Stimulated activated naive CD8-positive, alpha-beta T cell treated with anti-CD3 and anti-CD28 coated beads, Interleukin-15, amount 100 ng/mL, for 72 hours (primary cell): ENCODE measurements at regions not wholly inside any gene's neighbourhood (a gene's known extent, or its start where the extent isn't known, plus 50 kb on each side); places are given as distances from the start of the nearest gene placed in this dataset.

Experiments used
- ATAC-seq: fragments of 150-1000 bp; cut with Tn5 transposase; 2 replicates; pipeline ENCODE4 v1.10.0; 2021; ENCODE audit warnings: mild to moderate bottlenecking, moderate library complexity
- DNase-seq, 2 donors: peaks; one replicate each; pipeline ENCODE4 v3.0.0; 2021 to 2022
- H3K27ac Mint-ChIP-seq, 2 donors: one replicate each; pipeline ENCODE4 v1.8.0; 2022; ENCODE audit warnings: mild to moderate bottlenecking in 2 of 2, mixed read lengths in 2 of 2, moderate library complexity in 2 of 2
- H3K27me3 Mint-ChIP-seq: one replicate; pipeline ENCODE4 v1.8.0; 2022; ENCODE audit warnings: mixed read lengths
- H3K4me1 Mint-ChIP-seq: one replicate; pipeline ENCODE4 v1.8.0; 2022; ENCODE audit warnings: mild to moderate bottlenecking, mixed read lengths
- H3K4me3 Mint-ChIP-seq, 2 donors: one replicate each; pipeline ENCODE4 v1.8.0; 2022; ENCODE audit warnings: mild to moderate bottlenecking in 2 of 2, mixed read lengths in 2 of 2, moderate library complexity in 1 of 2
- H3K9me3 Mint-ChIP-seq, 2 donors: one replicate each; pipeline ENCODE4 v1.8.0; 2022; ENCODE audit warnings: mixed read lengths in 2 of 2

DNA sequence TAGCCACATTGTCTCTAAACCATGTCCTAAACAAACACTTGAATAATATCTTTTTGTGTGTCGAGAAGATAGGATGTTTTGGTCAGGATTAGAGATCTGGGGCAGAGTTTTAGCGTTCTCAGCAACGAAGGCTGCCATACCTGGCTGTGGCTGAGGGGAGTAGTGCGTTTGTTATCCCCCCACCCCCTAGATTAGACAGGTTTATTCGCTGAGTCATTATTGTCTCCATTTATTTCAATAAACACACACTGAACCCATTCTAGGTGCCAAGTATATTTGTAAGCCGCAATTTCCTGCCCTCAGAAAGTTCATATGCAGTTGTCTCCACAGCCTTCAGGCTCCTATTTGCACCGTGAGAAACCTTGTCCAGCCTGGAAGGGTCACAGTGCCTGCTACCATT, 1684.8 kb upstream of the TENM3 start:
- H3K4me1 Mint-ChIP-seq = no peaks in the 10 kb centered on the region
- peaks cover 0 to 7% of the 10 kb centered on the region in 2 donors for H3K9me3 Mint-ChIP-seq
- no peak overlapping the region for H3K27ac Mint-ChIP-seq
- no peak for ATAC-seq
- no peak for DNase-seq
- H3K4me3 Mint-ChIP-seq = no peak overlapping the region
- H3K27me3 Mint-ChIP-seq = no peaks in the 10 kb centered on the region

DNA sequence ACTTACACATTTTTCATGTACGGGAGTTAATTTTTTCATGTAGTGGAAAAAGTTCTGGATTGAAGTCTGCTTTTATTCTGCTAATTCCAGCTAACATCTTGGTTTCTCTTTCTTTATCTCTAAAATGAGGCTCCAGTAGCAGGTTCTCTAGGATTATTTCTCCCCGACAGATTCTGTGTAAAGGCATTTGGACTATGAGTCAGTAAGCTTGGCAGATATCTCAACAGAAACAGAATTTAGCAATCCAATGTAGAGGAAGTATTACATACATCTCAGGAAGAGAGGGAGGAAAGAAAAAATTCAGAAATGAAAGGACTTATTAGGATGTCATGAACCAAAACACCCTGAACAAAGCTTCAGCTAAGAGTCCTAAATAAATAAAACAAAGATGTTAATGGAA, 1682.3 kb upstream of the TENM3 start:
- Mint-ChIP-seq H3K27me3 (no peaks in the 10 kb centered on the region), H3K4me3 (no peak overlapping the region), H3K27ac (no peak overlapping the region), H3K4me1 (no peaks in the 10 kb centered on the region), H3K9me3 (peaks cover 0 to 6% of the 10 kb centered on the region in 2 donors)
- ATAC-seq (no peak), DNase-seq (no peak)

DNA sequence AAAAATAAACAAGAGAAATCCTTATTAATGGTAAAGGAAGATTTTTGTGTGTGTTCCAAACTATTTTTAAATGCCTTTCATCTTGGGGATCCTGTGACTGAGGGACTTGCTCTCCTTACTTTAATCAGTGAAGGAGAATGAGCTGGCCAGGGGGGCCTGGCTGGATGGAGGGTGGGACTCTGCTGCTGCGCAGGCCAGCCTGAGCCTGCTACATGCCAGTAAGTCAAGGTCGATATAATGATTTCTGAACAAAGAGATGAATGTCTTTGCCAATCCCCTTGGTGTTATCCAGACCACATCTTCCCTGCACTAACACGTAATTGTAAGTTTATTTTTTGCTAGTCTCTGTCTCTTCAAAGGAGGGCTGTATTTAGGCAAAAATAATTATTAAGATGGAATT, 1679.2 kb upstream of the TENM3 start:
- ATAC-seq = no peak

DNA sequence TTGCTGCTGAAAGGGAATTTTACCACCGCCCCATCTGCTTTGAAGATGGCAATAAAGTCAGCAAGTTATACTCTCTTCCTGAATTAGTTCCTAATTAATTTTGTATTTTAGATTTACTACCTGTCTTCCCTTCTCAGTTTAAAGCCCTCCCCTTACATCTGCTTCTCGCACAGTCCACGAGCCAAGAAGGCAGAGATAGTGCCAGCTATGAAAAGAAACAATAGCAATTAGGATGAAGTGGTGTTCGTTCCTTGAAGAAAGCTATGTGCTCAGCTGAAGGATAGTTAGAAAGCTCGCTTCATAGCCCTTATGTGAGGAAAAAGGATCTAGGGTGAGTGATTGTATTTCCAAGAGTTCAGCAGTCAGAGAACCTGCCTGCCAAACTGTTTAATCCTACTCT, 1678.8 kb upstream of the TENM3 start:
- no peak overlapping the region for H3K27ac Mint-ChIP-seq

More for the DNA sequence above, 1679.2 kb upstream of the TENM3 start:
- Mint-ChIP-seq H3K4me3 (no peak overlapping the region), H3K9me3 (peaks cover 5 to 22% of the 10 kb centered on the region in 2 donors), H3K27ac (no peak overlapping the region), H3K27me3 (no peaks in the 10 kb centered on the region), H3K4me1 (no peaks in the 10 kb centered on the region)
- no peak for DNase-seq

DNA sequence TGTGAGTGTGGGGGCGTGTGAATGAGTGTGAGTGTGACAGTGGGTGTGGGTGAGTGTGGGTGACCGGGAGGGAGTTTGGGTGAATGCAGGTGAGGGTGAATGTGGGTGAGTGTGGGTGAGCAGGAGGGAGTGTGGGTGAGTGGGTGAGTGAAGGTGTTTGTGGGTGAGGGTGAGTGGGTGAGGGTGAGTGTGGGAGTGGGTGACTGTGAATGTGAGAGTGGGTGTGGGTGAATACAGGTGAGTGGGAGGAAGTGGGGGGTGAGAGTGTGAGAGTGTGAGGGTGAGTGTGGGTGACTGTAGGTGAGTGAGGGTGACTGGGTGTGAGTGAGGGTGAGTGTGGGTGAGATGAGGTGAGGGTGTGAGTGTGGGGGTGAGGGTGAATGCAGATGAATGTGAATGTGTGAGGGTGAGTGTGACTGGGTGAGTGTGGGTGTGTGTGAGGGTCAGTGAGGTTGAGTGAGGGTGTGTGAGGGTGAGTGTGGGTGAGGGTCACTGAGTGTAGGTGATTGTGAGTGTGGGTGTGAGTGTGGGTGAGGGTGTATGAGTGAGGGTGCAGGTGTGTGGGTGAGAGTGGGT, 1677.3 kb upstream of the TENM3 start:
- peak; percentile 46 for ATAC-seq
- no peak for DNase-seq
- no peaks in the 10 kb centered on the region for H3K4me1 Mint-ChIP-seq
- H3K4me3 Mint-ChIP-seq = no peak overlapping the region
- no peaks in the 10 kb centered on the region for H3K27me3 Mint-ChIP-seq
- H3K27ac Mint-ChIP-seq = no peak overlapping the region
- peaks cover 8 to 22% of the 10 kb centered on the region in 2 donors for H3K9me3 Mint-ChIP-seq

More for the DNA sequence above, 1678.8 kb upstream of the TENM3 start:
- Mint-ChIP-seq H3K4me3 (no peak overlapping the region), H3K4me1 (no peaks in the 10 kb centered on the region), H3K9me3 (peaks cover 5 to 22% of the 10 kb centered on the region in 2 donors), H3K27me3 (no peaks in the 10 kb centered on the region)
- ATAC-seq = no peak
- no peak for DNase-seq

DNA sequence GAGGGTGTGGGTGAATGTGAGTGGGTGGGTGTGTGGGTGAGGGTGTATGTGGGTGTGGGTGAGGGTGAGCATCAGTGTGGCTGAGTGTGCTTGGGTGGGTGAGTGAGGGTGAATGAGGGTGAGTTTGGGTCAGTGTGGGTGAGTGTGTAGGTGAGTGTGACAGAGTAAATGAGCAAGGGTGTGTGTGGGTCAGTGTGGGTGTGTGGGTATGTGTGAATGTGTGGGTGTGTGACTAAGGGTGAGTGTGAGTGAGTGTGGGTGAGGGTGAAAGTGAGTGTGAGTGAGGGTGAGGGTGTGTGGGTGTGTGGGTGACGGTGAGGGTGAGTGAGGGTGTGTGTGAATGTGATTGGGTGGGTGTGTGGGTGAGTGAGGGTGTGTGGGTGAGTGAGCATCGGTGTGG, 1676.7 kb upstream of the TENM3 start:
- DNase-seq = no peak
- no peak overlapping the region for H3K27ac Mint-ChIP-seq
- no peak overlapping the region for H3K4me3 Mint-ChIP-seq
- H3K27me3 Mint-ChIP-seq = no peaks in the 10 kb centered on the region
- H3K9me3 Mint-ChIP-seq = peaks cover 10 to 22% of the 10 kb centered on the region in 2 donors
- no peaks in the 10 kb centered on the region for H3K4me1 Mint-ChIP-seq
- ATAC-seq = no peak

DNA sequence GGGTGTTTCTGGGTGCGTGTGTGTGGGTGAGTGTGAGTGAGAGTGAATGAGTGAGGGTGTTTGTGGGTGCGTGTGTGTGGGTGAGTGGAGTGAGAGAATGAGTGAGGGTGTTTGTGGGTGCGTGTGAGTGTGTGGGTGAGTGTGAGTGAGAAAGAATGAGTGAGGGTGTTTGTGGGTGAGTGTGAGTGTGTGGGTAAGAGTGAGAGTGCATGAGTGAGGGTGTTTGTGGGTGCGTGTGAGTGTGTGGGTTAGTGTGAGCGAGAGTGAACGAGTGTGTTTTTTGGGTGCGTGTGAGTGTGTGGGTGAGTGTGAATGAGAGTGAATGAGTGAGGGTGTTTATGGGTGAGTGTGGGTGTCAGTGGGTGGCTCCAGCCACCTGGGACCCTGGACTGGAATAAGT, 1676.1 kb upstream of the TENM3 start:
- Mint-ChIP-seq H3K4me1 (no peaks in the 10 kb centered on the region), H3K27ac (no peak overlapping the region), H3K9me3 (peaks cover 10 to 22% of the 10 kb centered on the region in 2 donors), H3K27me3 (no peaks in the 10 kb centered on the region), H3K4me3 (no peak overlapping the region)
- no peak for DNase-seq
- ATAC-seq = no peak

DNA sequence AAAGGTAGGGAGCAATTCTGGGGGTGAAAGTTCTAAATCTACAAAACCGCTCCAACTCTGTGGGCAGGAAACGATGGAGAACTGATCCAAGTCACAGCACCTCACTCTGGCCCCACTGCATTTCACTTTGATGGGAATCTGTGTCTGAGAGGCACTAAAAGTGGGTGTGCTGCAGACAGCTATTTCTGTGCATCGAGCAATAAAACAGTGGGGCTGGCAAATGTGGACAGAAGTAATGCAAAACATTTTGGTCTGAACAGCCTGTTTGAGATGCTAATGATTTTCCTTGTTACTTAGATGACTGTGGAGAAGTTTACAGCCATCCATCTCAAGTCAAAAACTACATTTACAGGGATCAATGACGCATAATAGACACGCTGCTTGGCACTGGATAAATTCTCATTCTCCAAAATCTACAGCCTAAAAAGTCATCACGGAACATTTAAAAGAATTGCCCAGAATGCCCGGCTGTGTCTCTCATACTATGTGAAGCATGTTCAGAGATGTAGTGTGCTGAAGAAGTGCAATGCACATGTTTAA, 1671.6 kb upstream of the TENM3 start:
- Mint-ChIP-seq H3K4me1 (no peaks in the 10 kb centered on the region), H3K9me3 (peaks cover 9 to 10% of the 10 kb centered on the region in 2 donors), H3K27ac (no peak overlapping the region)

DNA sequence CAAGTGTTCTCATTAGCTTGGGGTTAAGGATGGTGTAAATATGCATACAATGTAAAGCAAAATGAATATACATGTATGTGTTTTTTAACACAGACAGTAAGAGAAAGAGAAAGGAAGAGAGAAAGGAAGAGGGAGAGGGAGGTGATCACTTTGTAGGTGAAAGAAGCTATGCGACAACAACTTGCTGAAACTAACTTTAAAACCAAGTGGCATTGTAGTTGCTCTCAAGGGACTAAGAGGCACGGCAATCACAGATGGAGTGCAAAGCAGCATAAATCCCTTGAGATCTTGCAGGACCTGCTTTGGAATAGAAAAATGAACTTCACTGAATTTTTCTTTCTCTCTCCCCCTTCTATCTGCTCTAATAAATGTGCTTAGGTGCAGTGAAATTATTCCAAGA, 1665.0 kb upstream of the TENM3 start:
- Mint-ChIP-seq H3K27ac (no peak overlapping the region), H3K9me3 (no peaks in the 10 kb centered on the region), H3K27me3 (peaks cover 7% of the 10 kb centered on the region), H3K4me3 (no peak overlapping the region), H3K4me1 (no peaks in the 10 kb centered on the region)
- no peak for ATAC-seq
- DNase-seq = no peak

More for the DNA sequence above, 1671.6 kb upstream of the TENM3 start:
- no peak for ATAC-seq
- DNase-seq = no peak
- Mint-ChIP-seq H3K4me3 (no peak overlapping the region), H3K27me3 (peaks cover 6% of the 10 kb centered on the region)

DNA sequence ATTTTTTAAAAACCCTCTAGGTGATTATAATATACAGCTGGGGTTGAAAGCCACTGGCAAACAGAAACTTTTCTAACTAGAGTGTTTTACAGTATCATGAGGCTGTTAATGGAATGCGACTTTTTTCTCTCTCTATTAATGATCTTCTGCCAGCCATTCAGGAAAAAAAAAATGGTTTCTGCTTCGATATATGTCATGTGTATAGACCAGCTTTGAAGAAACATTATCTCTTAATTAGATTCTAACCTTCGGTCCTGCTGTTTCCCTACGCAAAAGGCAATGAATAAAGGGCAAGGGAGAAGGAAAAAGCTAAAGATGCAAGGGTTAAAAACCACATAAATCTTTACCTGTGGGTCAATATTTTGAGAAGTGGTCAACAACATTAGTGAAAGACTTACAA, 1662.1 kb upstream of the TENM3 start:
- Mint-ChIP-seq H3K27me3 (peaks cover 6% of the 10 kb centered on the region), H3K4me3 (no peak overlapping the region), H3K4me1 (no peaks in the 10 kb centered on the region), H3K9me3 (no peaks in the 10 kb centered on the region), H3K27ac (no peak overlapping the region)
- no peak for DNase-seq
- no peak for ATAC-seq

DNA sequence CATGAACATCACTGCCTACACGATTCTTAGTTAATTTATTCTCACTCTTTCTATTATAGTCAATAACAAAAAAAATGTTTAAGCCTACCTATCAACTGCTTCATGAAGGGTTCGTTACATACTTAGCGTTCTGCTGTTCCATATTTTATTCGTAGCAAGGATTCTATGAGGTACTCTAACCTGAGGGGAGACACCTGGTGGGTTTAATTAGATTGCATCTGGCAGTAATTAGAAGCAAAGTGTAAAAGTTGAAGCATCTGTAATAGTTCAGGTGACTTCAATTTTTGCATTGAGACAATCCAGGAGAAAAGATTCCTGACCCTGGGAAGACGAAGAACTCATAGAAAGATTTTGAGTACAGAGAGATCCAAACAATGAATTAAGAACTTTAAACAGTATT, 1655.8 kb upstream of the TENM3 start:
- Mint-ChIP-seq H3K4me3 (no peak overlapping the region), H3K27ac (no peak overlapping the region), H3K9me3 (no peaks in the 10 kb centered on the region), H3K4me1 (no peaks in the 10 kb centered on the region), H3K27me3 (no peaks in the 10 kb centered on the region)
- ATAC-seq (no peak), DNase-seq (no peak)

DNA sequence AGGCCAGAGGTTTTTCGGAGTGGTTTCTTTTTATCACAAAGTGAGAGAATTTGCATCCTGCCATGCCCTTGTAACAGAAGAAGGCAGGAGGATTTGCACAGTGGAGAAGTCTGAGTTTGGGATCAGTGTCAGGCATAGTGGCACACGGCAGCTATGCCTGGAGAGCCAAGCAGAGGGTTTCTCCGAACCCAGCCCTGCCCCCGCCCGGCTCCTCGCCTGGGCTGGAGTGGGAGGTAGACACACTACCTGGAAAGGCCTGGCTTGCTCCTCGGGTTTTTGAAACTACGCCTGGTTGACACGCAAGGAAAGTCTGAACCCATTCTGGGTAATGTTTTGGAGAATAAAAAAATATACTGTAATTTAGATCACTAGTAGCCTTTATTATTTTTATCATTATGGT, 1653.6 kb upstream of the TENM3 start:
- Mint-ChIP-seq H3K9me3 (no peaks in the 10 kb centered on the region), H3K4me1 (no peaks in the 10 kb centered on the region), H3K27ac (no peak overlapping the region), H3K27me3 (no peaks in the 10 kb centered on the region), H3K4me3 (no peak overlapping the region)
- no peak for DNase-seq
- ATAC-seq = no peak

DNA sequence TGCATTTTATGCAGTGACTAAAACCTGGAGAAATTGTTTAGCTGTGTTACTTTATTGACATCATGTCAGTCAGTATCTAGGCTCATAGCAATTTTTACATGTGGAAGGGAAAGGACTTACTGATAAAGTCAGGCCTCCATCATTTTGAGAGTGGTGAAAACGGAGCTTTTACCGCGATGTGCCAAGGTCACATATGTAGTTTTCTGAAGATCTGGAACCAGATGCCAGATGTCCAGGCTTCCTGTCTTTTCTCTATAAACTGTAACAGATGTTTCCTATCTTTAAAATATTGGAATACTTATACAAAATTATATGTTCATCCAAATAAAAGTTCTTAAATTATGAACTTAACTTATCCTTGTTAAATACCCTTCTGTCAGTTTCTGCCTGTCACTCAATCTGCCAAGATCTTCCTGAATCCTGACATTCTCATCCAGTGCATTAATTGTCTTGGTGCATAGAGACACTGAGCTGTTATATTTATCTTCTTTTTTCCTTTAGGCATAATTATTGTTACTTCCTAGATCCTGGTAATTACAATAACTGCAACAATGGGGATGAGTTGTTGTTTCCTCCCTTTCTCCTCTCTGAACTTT, 1646.2 kb upstream of the TENM3 start:
- H3K27me3 Mint-ChIP-seq = no peaks in the 10 kb centered on the region
- peak overlapping the region in 1 of 2 donors; percentile 36 for H3K27ac Mint-ChIP-seq
- H3K4me1 Mint-ChIP-seq = no peaks in the 10 kb centered on the region
- H3K9me3 Mint-ChIP-seq = no peaks in the 10 kb centered on the region
- no peak overlapping the region for H3K4me3 Mint-ChIP-seq
- DNase-seq = no peak
- ATAC-seq = no peak

DNA sequence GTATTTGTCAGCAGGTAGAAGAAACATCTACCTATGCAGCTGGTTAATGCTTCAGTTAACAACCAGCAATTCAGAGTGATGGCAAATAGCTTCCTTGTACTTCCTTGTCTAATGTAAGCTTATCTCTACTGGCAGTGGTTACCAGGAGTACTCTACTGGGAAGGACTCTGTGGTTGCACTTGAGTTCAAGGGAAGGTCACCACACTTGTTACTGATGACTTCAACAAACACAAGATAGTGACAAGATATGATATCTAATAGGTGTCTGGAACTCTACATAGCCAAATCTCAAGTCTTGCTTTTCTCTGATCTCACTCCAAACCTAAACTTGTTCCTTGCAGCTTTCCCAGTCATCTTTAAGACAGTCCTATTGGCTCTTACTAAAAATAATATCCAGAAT, 1644.9 kb upstream of the TENM3 start:
- H3K9me3 Mint-ChIP-seq = no peaks in the 10 kb centered on the region
- ATAC-seq = no peak
- no peaks in the 10 kb centered on the region for H3K27me3 Mint-ChIP-seq
- no peak for DNase-seq
- H3K4me1 Mint-ChIP-seq = no peaks in the 10 kb centered on the region
- no peak overlapping the region for H3K4me3 Mint-ChIP-seq
- H3K27ac Mint-ChIP-seq = no peak overlapping the region

DNA sequence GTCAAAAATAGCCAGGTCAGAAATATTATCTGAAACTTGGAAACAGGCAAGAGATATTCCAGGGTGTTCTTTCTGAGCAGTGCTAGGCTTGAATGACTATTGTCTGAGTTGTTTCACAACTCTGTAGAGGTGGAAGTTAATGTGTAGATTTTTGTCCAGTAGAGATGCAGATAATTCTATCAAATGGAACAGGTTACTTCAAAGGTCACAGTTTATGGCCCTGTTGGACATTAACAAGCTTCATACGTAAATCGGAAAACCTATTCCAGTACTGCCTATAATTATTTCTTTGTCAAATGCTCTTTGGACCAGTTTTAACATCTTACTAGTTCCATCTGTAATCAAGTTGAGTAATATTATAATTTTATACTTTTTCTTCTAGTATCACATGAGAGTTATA, 1639.4 kb upstream of the TENM3 start:
- Mint-ChIP-seq H3K27me3 (no peaks in the 10 kb centered on the region), H3K4me3 (no peak overlapping the region)

DNA sequence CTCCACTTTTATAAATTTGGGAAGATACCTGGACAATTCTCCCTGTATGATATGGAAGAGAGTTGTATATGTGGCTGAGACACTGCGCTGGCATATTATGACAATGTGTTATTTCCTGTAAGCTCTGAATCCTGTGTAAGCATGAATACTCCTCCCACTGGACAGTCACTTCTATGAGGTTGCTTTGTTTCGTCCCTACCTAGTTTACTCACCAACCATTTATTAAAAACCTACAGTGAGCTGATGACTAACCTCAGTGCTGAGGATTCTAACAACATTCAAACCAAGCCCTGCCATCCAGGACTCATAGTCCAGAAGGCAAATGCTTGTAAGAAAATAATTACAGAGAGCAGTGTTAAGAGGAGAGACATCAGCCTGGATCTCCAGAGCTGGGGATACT, 1632.9 kb upstream of the TENM3 start:
- peaks cover 11% of the 10 kb centered on the region for H3K27me3 Mint-ChIP-seq
- H3K27ac Mint-ChIP-seq = no peak overlapping the region
- ATAC-seq (no peak), DNase-seq (no peak)
- no peaks in the 10 kb centered on the region for H3K4me1 Mint-ChIP-seq
- H3K9me3 Mint-ChIP-seq = no peaks in the 10 kb centered on the region
- no peak overlapping the region for H3K4me3 Mint-ChIP-seq

More for the DNA sequence above, 1639.4 kb upstream of the TENM3 start:
- Mint-ChIP-seq H3K4me1 (no peaks in the 10 kb centered on the region), H3K9me3 (no peaks in the 10 kb centered on the region), H3K27ac (no peak overlapping the region)
- DNase-seq (no peak), ATAC-seq (no peak)

DNA sequence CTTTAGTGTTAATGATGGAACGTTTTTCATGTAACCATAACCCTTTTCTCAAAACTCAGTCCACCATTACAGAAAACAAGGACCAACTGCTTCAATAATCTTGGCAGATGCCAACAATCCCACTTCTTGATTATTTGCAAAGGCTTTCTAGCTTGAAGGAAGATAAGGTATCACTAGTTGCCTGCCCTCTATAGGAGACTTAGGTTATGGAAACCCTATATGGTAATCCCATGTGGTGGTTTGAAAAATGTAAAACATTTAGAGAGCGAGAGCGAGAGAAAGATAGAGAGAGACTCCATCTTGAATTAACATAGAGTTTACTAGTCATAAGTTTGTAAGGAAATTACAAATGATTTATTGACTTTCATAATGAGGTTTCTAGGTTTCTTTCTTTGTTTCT, 1627.5 kb upstream of the TENM3 start:
- Mint-ChIP-seq H3K9me3 (no peaks in the 10 kb centered on the region), H3K27me3 (peaks cover 9% of the 10 kb centered on the region), H3K4me1 (no peaks in the 10 kb centered on the region), H3K4me3 (no peak overlapping the region), H3K27ac (no peak overlapping the region)
- DNase-seq (no peak), ATAC-seq (no peak)
